ENCODE measurements at regions not wholly inside any gene's neighbourhood (a gene's known extent, or its start where the extent isn't known, plus 50 kb on each side); places are given as distances from the start of the nearest gene placed in this dataset.

GRCh38 chr4:33025236-33025635, 2305.1 kb downstream of the PCDH7 start:
- H3K27me3 ChIP-seq = no peaks in the 10 kb centered on the region
- 92% methylated on average over 2 of the region's 2 CpGs for WGBS (ENCODE audit: low lambda C conversion rate, missing lambda C conversion rate)
- no peak overlapping the region for H2AFZ ChIP-seq
- DNase-seq (ENCODE audit: low spot score) = no peak
- H3K9me3 ChIP-seq (ENCODE audit: low read depth) = no peaks in the 10 kb centered on the region
- no peaks in the 10 kb centered on the region for H3K4me1 ChIP-seq (ENCODE audit: insufficient read depth)
- no peaks in the 10 kb centered on the region for H3K9me2 ChIP-seq (replicated peaks; ENCODE audit: insufficient read depth)
- no peaks in the 10 kb centered on the region for H3K36me3 ChIP-seq (replicated peaks; ENCODE audit: insufficient read depth, low read depth)
- no peaks in the 10 kb centered on the region for H3K79me2 ChIP-seq
- H3K27ac ChIP-seq = no peak overlapping the region
- H3K4me3 ChIP-seq = no peak overlapping the region
- TF ChIP-seq EZH2phosphoT487 (IDR thresholded peaks at IDR 0.05; ENCODE audit: low read depth, severe bottlenecking, unreplicated experiment) (no peak), CTCF (IDR thresholded peaks at IDR 0.05; ENCODE audit: poor library complexity) (no peak), EZH2 (IDR thresholded peaks at IDR 0.05; ENCODE audit: borderline replicate concordance) (no peak)
- H3K4me2 ChIP-seq = no peak overlapping the region
- no peaks in the 10 kb centered on the region for H4K20me1 ChIP-seq (ENCODE audit: insufficient read depth, poor library complexity, severe bottlenecking)

GRCh38 chr4:33029976-33030375, 2309.8 kb downstream of the PCDH7 start:
- no peak for TF ChIP-seq EZH2phosphoT487 (IDR thresholded peaks at IDR 0.05; ENCODE audit: low read depth, severe bottlenecking, unreplicated experiment)
- no peak for TF ChIP-seq CTCF (IDR thresholded peaks at IDR 0.05; ENCODE audit: poor library complexity)
- TF ChIP-seq EZH2 (IDR thresholded peaks at IDR 0.05; ENCODE audit: borderline replicate concordance) = no peak
- Histone ChIP-seq H3K9me3 (ENCODE audit: low read depth) (no peaks in the 10 kb centered on the region), H2AFZ (no peak overlapping the region), H3K36me3 (replicated peaks; ENCODE audit: insufficient read depth, low read depth) (no peaks in the 10 kb centered on the region), H3K4me1 (ENCODE audit: insufficient read depth) (no peaks in the 10 kb centered on the region), H3K27me3 (no peaks in the 10 kb centered on the region), H3K4me2 (no peak overlapping the region), H4K20me1 (ENCODE audit: insufficient read depth, poor library complexity, severe bottlenecking) (no peaks in the 10 kb centered on the region), H3K27ac (no peak overlapping the region), H3K9me2 (replicated peaks; ENCODE audit: insufficient read depth) (no peaks in the 10 kb centered on the region), H3K79me2 (no peaks in the 10 kb centered on the region), H3K4me3 (no peak overlapping the region)
- no peak for DNase-seq (ENCODE audit: low spot score)

- Histone ChIP-seq H3K9me2 (replicated peaks; ENCODE audit: insufficient read depth) (no peaks in the 10 kb centered on the region), H3K9me3 (ENCODE audit: low read depth) (no peaks in the 10 kb centered on the region), H3K27me3 (no peaks in the 10 kb centered on the region), H2AFZ (no peak overlapping the region), H3K79me2 (no peaks in the 10 kb centered on the region), H3K27ac (no peak overlapping the region), H4K20me1 (ENCODE audit: insufficient read depth, poor library complexity, severe bottlenecking) (no peaks in the 10 kb centered on the region), H3K4me2 (no peak overlapping the region), H3K36me3 (replicated peaks; ENCODE audit: insufficient read depth, low read depth) (no peaks in the 10 kb centered on the region), H3K4me1 (ENCODE audit: insufficient read depth) (no peaks in the 10 kb centered on the region), H3K4me3 (no peak overlapping the region)
- no peak for TF ChIP-seq EZH2phosphoT487 (IDR thresholded peaks at IDR 0.05; ENCODE audit: low read depth, severe bottlenecking, unreplicated experiment)
- TF ChIP-seq EZH2 (IDR thresholded peaks at IDR 0.05; ENCODE audit: borderline replicate concordance) = no peak
- TF ChIP-seq CTCF (IDR thresholded peaks at IDR 0.05; ENCODE audit: poor library complexity) = no peak
- no peak for DNase-seq (ENCODE audit: low spot score)
These were observed 2311.2 kb downstream of the PCDH7 start for GRCh38 chr4:33031328-33031727.

- TF ChIP-seq EZH2 (IDR thresholded peaks at IDR 0.05; ENCODE audit: borderline replicate concordance) (no peak), CTCF (IDR thresholded peaks at IDR 0.05; ENCODE audit: poor library complexity) (no peak), EZH2phosphoT487 (IDR thresholded peaks at IDR 0.05; ENCODE audit: low read depth, severe bottlenecking, unreplicated experiment) (no peak)
- Histone ChIP-seq H3K4me3 (no peak overlapping the region), H3K79me2 (no peaks in the 10 kb centered on the region), H3K9me2 (replicated peaks; ENCODE audit: insufficient read depth) (no peaks in the 10 kb centered on the region), H4K20me1 (ENCODE audit: insufficient read depth, poor library complexity, severe bottlenecking) (no peaks in the 10 kb centered on the region), H3K27ac (no peak overlapping the region), H3K9me3 (ENCODE audit: low read depth) (no peaks in the 10 kb centered on the region), H3K36me3 (replicated peaks; ENCODE audit: insufficient read depth, low read depth) (no peaks in the 10 kb centered on the region), H3K27me3 (no peaks in the 10 kb centered on the region), H3K4me2 (no peak overlapping the region), H2AFZ (no peak overlapping the region), H3K4me1 (ENCODE audit: insufficient read depth) (no peaks in the 10 kb centered on the region)
- no peak for DNase-seq (ENCODE audit: low spot score)
- WGBS (ENCODE audit: low lambda C conversion rate, missing lambda C conversion rate) = 52% methylated on average over 5 of the region's 5 CpGs
These were observed 2317.3 kb downstream of the PCDH7 start for GRCh38 chr4:33037464-33037863.
